Upper lobe of left lung (tissue), 4 donors: ENCODE measurements at regions not wholly inside any gene's neighbourhood (a gene's known extent, or its start where the extent isn't known, plus 50 kb on each side); places are given as distances from the start of the nearest gene placed in this dataset.

ENCODE experiments used
- CTCF ChIP-seq, 6 experiments: fragments of 450-650 bp in 4 of 6; fragments of 200-600 bp in 2 of 6; sonication (generic) in 2 of 6; IDR thresholded peaks; one replicate each; pipeline ENCODE4 v1.5.1; 2016 to 2019; ENCODE audit warnings: antibody characterized with exemption in 6 of 6
- EP300 ChIP-seq, 4 donors: sonication (generic); formaldehyde crosslinking; IDR thresholded peaks; one replicate each; pipeline ENCODE4 v1.5.1; 2017; ENCODE audit warnings: antibody characterized with exemption in 4 of 4, control low read depth in 2 of 4
- POLR2A ChIP-seq, 4 donors: fragments of 450-650 bp; IDR thresholded peaks; one replicate each; pipeline ENCODE4 v1.5.1; 2016 to 2017; ENCODE audit warnings: antibody characterized with exemption in 4 of 4, mild to moderate bottlenecking in 2 of 4

- TF ChIP-seq EP300 (IDR thresholded peaks at IDR 0.05) (no peak), POLR2A (IDR thresholded peaks at IDR 0.05) (no peak), CTCF (IDR thresholded peaks at IDR 0.05) (no peak)
Observed at GRCh38 chr1:73359001-73359400, 839.0 kb downstream of the LRRIQ3 start.
